DMS 273 treated with DMSO at 0.1 percent for 48 hours (cell line): ENCODE measurements at regions not wholly inside any gene's neighbourhood (a gene's known extent, or its start where the extent isn't known, plus 50 kb on each side); places are given as distances from the start of the nearest gene placed in this dataset.

Experiments
- DNase-seq: peaks from one replicate; lab custom pipeline; 2025; lab: John Stamatoyannopoulos, UW

DNA sequence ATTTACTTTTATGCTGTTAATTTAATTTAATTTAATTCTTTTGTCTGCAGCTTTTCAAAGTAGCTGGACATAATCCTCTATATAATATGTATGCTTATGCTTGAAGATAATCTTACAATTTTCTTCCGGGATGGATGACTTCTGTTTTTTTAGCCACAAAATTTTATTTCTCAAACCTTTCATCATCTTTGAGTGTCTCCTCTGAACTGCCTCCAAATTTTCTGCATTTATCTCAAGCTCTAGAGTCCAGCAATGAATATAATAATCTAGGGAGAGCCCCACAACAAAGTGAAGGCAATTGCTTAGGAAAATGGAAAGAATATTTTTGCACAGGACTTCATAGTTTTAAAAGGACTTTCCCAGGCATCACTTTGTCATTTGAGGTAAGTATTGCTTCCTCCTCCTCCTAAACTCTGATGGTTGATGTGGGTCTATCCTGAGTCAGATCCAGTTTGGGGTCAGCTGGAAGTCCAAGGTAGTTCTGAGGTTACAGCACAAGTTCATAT lies 53.7 kb upstream of the FAM3C start:
- DNase-seq: no peak

DNA sequence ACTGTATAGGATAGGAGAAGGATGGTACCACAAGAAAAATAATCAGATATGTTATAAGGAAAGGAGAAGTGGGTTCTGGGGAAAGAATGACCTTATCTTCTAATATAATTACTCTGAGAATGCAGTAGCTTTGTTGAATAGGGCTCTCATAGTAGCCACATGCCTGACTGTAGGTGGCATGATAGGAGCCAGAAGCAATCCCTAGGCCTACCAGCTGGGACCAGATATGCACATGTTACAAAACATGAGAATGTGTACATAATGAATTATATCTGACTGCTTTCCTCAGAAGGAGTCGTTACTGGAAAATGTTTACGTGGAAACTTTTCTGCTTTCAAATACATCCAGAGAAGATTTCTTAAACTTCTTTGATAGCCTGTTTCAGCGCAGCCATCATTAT lies 53.2 kb upstream of the FAM3C start:
- no peak for DNase-seq

DNA sequence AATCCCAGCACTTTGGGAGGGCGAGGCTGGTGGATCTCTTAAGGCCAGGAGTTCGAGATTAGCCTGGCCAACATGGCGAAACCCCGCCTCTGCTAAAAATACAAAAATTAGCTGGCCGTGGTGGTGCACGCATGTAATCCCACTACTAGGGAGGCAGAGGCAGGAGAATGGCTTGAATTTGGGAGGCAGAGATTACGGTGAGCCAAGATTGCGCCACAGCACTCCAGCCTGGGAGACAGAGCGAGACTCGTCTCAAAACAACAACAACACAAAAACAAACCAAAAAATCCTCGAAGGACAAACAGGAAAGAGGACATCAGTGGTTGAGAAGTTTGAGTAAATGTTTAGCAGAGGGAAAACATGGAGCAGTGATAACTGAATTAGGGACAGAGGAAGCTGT lies 52.3 kb upstream of the FAM3C start:
- no peak for DNase-seq

DNA sequence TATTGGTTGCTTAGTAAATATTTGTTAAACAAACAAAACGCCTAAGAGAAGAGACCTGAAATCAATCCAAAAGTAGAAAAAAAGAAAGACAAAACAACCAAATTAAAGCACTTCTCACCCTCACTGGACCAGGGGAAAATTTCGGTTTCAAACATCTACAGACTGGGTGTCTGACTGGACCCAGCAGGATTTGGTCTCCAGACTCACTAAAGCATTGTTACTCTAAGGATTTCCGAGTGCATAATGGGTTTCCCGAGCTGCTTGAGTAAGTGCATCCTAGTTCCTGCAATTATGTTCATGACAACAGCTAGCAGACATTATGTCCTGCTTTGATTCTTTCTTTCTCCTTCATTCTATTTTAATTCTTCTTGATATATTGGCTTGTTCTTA lies 51.8 kb upstream of the FAM3C start:
- no peak for DNase-seq

DNA sequence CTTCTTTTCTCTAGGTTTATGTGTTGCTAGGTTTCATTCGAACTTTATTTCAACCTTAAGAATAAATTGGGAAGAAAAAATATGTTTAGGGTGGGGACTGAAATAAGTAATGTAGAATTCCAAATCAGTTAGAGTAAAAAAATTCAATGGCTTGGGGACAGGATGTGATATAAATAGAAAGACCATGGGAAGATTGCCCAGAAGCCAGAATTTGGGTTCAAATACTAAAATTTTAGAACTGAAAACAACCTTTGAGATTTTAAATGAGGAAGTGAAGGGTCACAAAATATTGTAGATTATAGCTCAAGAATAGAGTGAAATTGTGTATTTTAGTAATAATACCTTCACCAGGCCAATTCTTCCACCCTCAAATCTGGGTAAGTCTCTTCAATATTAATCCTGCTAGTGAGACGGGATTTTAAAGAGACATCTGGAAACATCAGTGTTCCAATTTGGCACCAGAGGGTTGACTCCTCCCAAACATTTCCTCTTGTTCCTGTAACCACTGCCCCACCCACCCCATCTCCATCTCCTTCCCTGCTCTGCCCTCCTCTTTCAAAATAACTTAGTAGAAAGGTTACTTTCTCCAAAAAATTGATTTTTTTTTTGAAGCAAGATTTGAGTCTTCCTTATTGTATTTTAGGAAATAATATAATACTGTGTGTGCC lies 51.3 kb upstream of the FAM3C start:
- DNase-seq: no peak

DNA sequence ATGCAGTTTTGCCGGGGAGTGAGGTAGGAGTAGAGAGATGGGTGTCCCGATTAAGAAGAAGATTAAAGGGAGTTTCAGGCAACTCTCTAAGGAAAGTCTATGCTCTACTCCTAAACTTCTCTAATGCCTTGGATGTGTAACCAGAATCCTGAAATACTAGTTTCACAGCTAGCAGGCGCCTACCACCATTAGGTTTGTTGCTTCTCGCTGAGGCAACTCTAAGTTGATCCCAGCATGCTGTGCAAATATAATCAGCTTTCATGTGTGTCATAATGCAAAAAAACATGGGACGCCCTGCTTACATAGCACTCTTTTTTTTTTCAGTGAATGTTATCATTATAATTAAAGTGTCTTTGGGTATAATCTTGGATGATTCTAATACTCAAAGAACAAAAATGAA lies 50.4 kb upstream of the FAM3C start:
- DNase-seq: no peak
